ENCODE measurements at regions not wholly inside any gene's neighbourhood (a gene's known extent, or its start where the extent isn't known, plus 50 kb on each side); places are given as distances from the start of the nearest gene placed in this dataset.
"Not testable (repeated sequence)": the region's sequence is repeated elsewhere in the genome, so short reads cannot be mapped to it uniquely, and the experiment has no call there.

- Mint-ChIP-seq H3K36me3 (ENCODE audit: low read depth) (no peaks in the 10 kb centered on the region), H3K27ac (no peak overlapping the region), H3K9me3 (no peaks in the 10 kb centered on the region), H3K27me3 (peaks cover 10% of the 10 kb centered on the region), H3K4me1 (ENCODE audit: low read depth) (peaks cover 5% of the 10 kb centered on the region), H3K4me3 (no peak overlapping the region)
These were observed 277.6 kb downstream of the ADGRD1 start for GRCh38 chr12:131231032-131231980.

GRCh38 chr12:131232036-131232435 lies 278.3 kb downstream of the ADGRD1 start:
- Mint-ChIP-seq H3K27ac (no peak overlapping the region), H3K36me3 (ENCODE audit: low read depth) (no peaks in the 10 kb centered on the region), H3K4me1 (ENCODE audit: low read depth) (peaks cover 5% of the 10 kb centered on the region), H3K4me3 (no peak overlapping the region), H3K9me3 (no peaks in the 10 kb centered on the region), H3K27me3 (peaks cover 10% of the 10 kb centered on the region)

GRCh38 chr12:131232872-131233271 lies 279.2 kb downstream of the ADGRD1 start:
- H3K27ac Mint-ChIP-seq; H3K36me3 Mint-ChIP-seq (ENCODE audit: low read depth); H3K4me1 Mint-ChIP-seq (ENCODE audit: low read depth); H3K4me3 Mint-ChIP-seq; H3K9me3 Mint-ChIP-seq: not testable (repeated sequence)
- H3K27me3 Mint-ChIP-seq, result peaks cover 10% of the 10 kb centered on the region

GRCh38 chr12:131233850-131234789 lies 280.4 kb downstream of the ADGRD1 start:
- H3K27me3 Mint-ChIP-seq; H3K27ac Mint-ChIP-seq; H3K9me3 Mint-ChIP-seq; H3K36me3 Mint-ChIP-seq (ENCODE audit: low read depth); H3K4me1 Mint-ChIP-seq (ENCODE audit: low read depth); H3K4me3 Mint-ChIP-seq: not testable (repeated sequence)

- H3K9me3 Mint-ChIP-seq; H3K4me3 Mint-ChIP-seq; H3K27ac Mint-ChIP-seq; H3K27me3 Mint-ChIP-seq; H3K36me3 Mint-ChIP-seq (ENCODE audit: low read depth): not testable (repeated sequence)
- H3K4me1 Mint-ChIP-seq (ENCODE audit: low read depth), result peaks cover 12% of the 10 kb centered on the region
These were observed 281.1 kb downstream of the ADGRD1 start for GRCh38 chr12:131234841-131235271.

- Mint-ChIP-seq H3K4me1 (ENCODE audit: low read depth) (peaks cover 13% of the 10 kb centered on the region), H3K36me3 (ENCODE audit: low read depth) (no peaks in the 10 kb centered on the region), H3K4me3 (no peak overlapping the region), H3K27ac (no peak overlapping the region), H3K9me3 (no peaks in the 10 kb centered on the region), H3K27me3 (no peaks in the 10 kb centered on the region)
These were observed 282.2 kb downstream of the ADGRD1 start for GRCh38 chr12:131235871-131236271.

GRCh38 chr12:131239384-131240094 lies 285.8 kb downstream of the ADGRD1 start:
- Mint-ChIP-seq H3K9me3 (no peaks in the 10 kb centered on the region), H3K27ac (peak overlapping the region; percentile 33), H3K4me3 (no peak overlapping the region), H3K36me3 (ENCODE audit: low read depth) (no peaks in the 10 kb centered on the region), H3K27me3 (no peaks in the 10 kb centered on the region), H3K4me1 (ENCODE audit: low read depth) (peaks cover 9% of the 10 kb centered on the region)

- no peaks in the 10 kb centered on the region for H3K9me3 Mint-ChIP-seq
- H3K36me3 Mint-ChIP-seq (ENCODE audit: low read depth), result no peaks in the 10 kb centered on the region
- no peak overlapping the region for H3K4me3 Mint-ChIP-seq
- H3K27me3 Mint-ChIP-seq, result no peaks in the 10 kb centered on the region
- no peak overlapping the region for H3K27ac Mint-ChIP-seq
- peaks cover 9% of the 10 kb centered on the region for H3K4me1 Mint-ChIP-seq (ENCODE audit: low read depth)
These were observed 287.8 kb downstream of the ADGRD1 start for GRCh38 chr12:131241517-131241916.

GRCh38 chr12:131242741-131243496 lies 289.2 kb downstream of the ADGRD1 start:
- no peaks in the 10 kb centered on the region for H3K36me3 Mint-ChIP-seq (ENCODE audit: low read depth)

GRCh38 chr12:131244157-131244688 lies 290.5 kb downstream of the ADGRD1 start:
- not testable (repeated sequence) for H3K27ac Mint-ChIP-seq; H3K9me3 Mint-ChIP-seq; H3K36me3 Mint-ChIP-seq (ENCODE audit: low read depth); H3K4me1 Mint-ChIP-seq (ENCODE audit: low read depth); H3K4me3 Mint-ChIP-seq; H3K27me3 Mint-ChIP-seq

More at GRCh38 chr12:131242741-131243496, 289.2 kb downstream of the ADGRD1 start:
- no peaks in the 10 kb centered on the region for H3K9me3 Mint-ChIP-seq
- no peaks in the 10 kb centered on the region for H3K27me3 Mint-ChIP-seq
- peaks cover 9% of the 10 kb centered on the region for H3K4me1 Mint-ChIP-seq (ENCODE audit: low read depth)
- no peak overlapping the region for H3K27ac Mint-ChIP-seq
- H3K4me3 Mint-ChIP-seq, result no peak overlapping the region

- not testable (repeated sequence) for H3K4me1 Mint-ChIP-seq (ENCODE audit: low read depth); H3K27me3 Mint-ChIP-seq; H3K27ac Mint-ChIP-seq; H3K9me3 Mint-ChIP-seq; H3K36me3 Mint-ChIP-seq (ENCODE audit: low read depth); H3K4me3 Mint-ChIP-seq
These were observed 291.5 kb downstream of the ADGRD1 start for GRCh38 chr12:131245161-131245560.

- no peaks in the 10 kb centered on the region for H3K36me3 Mint-ChIP-seq (ENCODE audit: low read depth)
- no peak overlapping the region for H3K27ac Mint-ChIP-seq
- no peaks in the 10 kb centered on the region for H3K9me3 Mint-ChIP-seq
- peaks cover 4% of the 10 kb centered on the region for H3K27me3 Mint-ChIP-seq
- no peak overlapping the region for H3K4me3 Mint-ChIP-seq
- no peaks in the 10 kb centered on the region for H3K4me1 Mint-ChIP-seq (ENCODE audit: low read depth)
These were observed 292.1 kb downstream of the ADGRD1 start for GRCh38 chr12:131245564-131246355.

- H3K4me1 Mint-ChIP-seq (ENCODE audit: low read depth); H3K9me3 Mint-ChIP-seq; H3K27ac Mint-ChIP-seq; H3K27me3 Mint-ChIP-seq; H3K36me3 Mint-ChIP-seq (ENCODE audit: low read depth); H3K4me3 Mint-ChIP-seq: not testable (repeated sequence)
These were observed 293.5 kb downstream of the ADGRD1 start for GRCh38 chr12:131247026-131247725.
